Trophoblast cell (in vitro differentiated cells and primary cell): ENCODE measurements at regions not wholly inside any gene's neighbourhood (a gene's known extent, or its start where the extent isn't known, plus 50 kb on each side); places are given as distances from the start of the nearest gene placed in this dataset.

Experiments
- DNase-seq, 2 donors: peaks; one replicate each; pipeline ENCODE4 v3.0.0-alpha.2; 2016
- H2AFZ ChIP-seq: 2 replicates; pipeline ENCODE4 v1.6.1; 2013; ENCODE audit warnings: low read length, moderate library complexity, mild to moderate bottlenecking; ENCODE audit not compliant: insufficient read depth, poor library complexity
- H2AK5ac ChIP-seq: 2 replicates; pipeline ENCODE4 v1.6.1; 2013; ENCODE audit warnings: mild to moderate bottlenecking, low read length
- H2BK120ac ChIP-seq: 2 replicates; pipeline ENCODE4 v1.6.1; 2013; ENCODE audit warnings: low read length, mild to moderate bottlenecking, moderate library complexity; ENCODE audit not compliant: insufficient read depth, poor library complexity
- H2BK12ac ChIP-seq: 2 replicates; pipeline ENCODE4 v1.6.1; 2013; ENCODE audit warnings: mild to moderate bottlenecking, low read length, moderate library complexity
- H2BK5ac ChIP-seq: 2 replicates; pipeline ENCODE4 v1.6.1; 2013; ENCODE audit warnings: low read length, low read depth, moderate library complexity, mild to moderate bottlenecking; ENCODE audit not compliant: poor library complexity
- H3K14ac ChIP-seq: 2 replicates; pipeline ENCODE4 v1.6.1; 2013; ENCODE audit warnings: mild to moderate bottlenecking, low read length
- H3K18ac ChIP-seq: 2 replicates; pipeline ENCODE4 v1.6.1; 2013; ENCODE audit warnings: mild to moderate bottlenecking, low read length
- H3K23ac ChIP-seq: 2 replicates; pipeline ENCODE4 v1.6.1; 2013; ENCODE audit warnings: low read length
- H3K27ac ChIP-seq: 2 replicates; pipeline ENCODE4 v1.5.1; 2013; ENCODE audit warnings: low read depth, mild to moderate bottlenecking, inconsistent platforms, low read length, moderate library complexity
- H3K27me3 ChIP-seq: 2 replicates; pipeline ENCODE4 v1.6.1; 2013; ENCODE audit warnings: inconsistent platforms, mild to moderate bottlenecking, low read length, moderate library complexity; ENCODE audit not compliant: insufficient read depth
- H3K36me3 ChIP-seq, 2 experiments: 1 replicate in 1 of 2; 2 replicates in 1 of 2; pipeline ENCODE4 v1.6.1; 2013; ENCODE audit warnings: low read length in 2 of 2, mild to moderate bottlenecking in 2 of 2, moderate library complexity in 1 of 2; ENCODE audit not compliant: insufficient read depth in 2 of 2, control insufficient read depth in 1 of 2
- H3K4ac ChIP-seq: 2 replicates; pipeline ENCODE4 v1.6.1; 2013; ENCODE audit warnings: low read depth, mild to moderate bottlenecking, low read length, moderate library complexity
- H3K4me1 ChIP-seq, 2 experiments: 1 replicate in 1 of 2; 2 replicates in 1 of 2; pipeline ENCODE4 v1.6.1; 2013; ENCODE audit warnings: low read length in 2 of 2, mild to moderate bottlenecking in 2 of 2, moderate library complexity in 1 of 2; ENCODE audit not compliant: insufficient read depth in 2 of 2, control insufficient read depth in 1 of 2
- H3K4me2 ChIP-seq: 2 replicates; pipeline ENCODE4 v1.6.1; 2013; ENCODE audit warnings: inconsistent platforms, mild to moderate bottlenecking, low read length, moderate library complexity
- H3K4me3 ChIP-seq: 2 replicates; pipeline ENCODE4 v1.5.1; 2013; ENCODE audit warnings: mild to moderate bottlenecking, low read depth, low read length, inconsistent platforms
- H3K79me1 ChIP-seq: one replicate; pipeline ENCODE4 v1.6.1; 2013; ENCODE audit warnings: low read length
- H3K79me2 ChIP-seq: 2 replicates; pipeline ENCODE4 v1.6.1; 2013; ENCODE audit warnings: low read length, mild to moderate bottlenecking; ENCODE audit not compliant: control insufficient read depth, insufficient read depth, poor library complexity
- H3K9ac ChIP-seq: 2 replicates; pipeline ENCODE4 v1.6.1; 2013; ENCODE audit warnings: mild to moderate bottlenecking, low read length
- H3K9me3 ChIP-seq: 2 replicates; pipeline ENCODE4 v1.6.1; 2013; ENCODE audit warnings: low read depth, mild to moderate bottlenecking, control low read depth, inconsistent platforms, low read length; ENCODE audit not compliant: insufficient read depth
- H4K12ac ChIP-seq: 2 replicates; pipeline ENCODE4 v1.6.1; 2013; ENCODE audit warnings: low read depth, mild to moderate bottlenecking, low read length, moderate library complexity
- H4K8ac ChIP-seq: 2 replicates; pipeline ENCODE4 v1.6.1; 2013; ENCODE audit warnings: low read depth, mild to moderate bottlenecking, low read length, moderate library complexity
- H4K91ac ChIP-seq: one replicate; pipeline ENCODE4 v1.6.1; 2013; ENCODE audit warnings: low read depth, mild to moderate bottlenecking, low read length, moderate library complexity
- WGBS: extraction: QIAGEN DNeasy Blood & Tissue Kit; methylation state at CpG from one replicate; pipeline ENCODE4 v1.1.7; 2013; ENCODE audit warnings: missing lambda C conversion rate; ENCODE audit not compliant: insufficient read length, insufficient coverage; ENCODE audit errors: extremely low coverage; 5-methylcytosine and 5-hydroxymethylcytosine counted together

- H3K79me1 ChIP-seq = no peaks in the 10 kb centered on the region
- no peak overlapping the region for H4K12ac ChIP-seq
- no peak overlapping the region for H3K9ac ChIP-seq
- no peak overlapping the region for H2BK12ac ChIP-seq
- no peak overlapping the region for H3K18ac ChIP-seq
- no peak overlapping the region for H3K23ac ChIP-seq
- no peak overlapping the region for H4K8ac ChIP-seq
- H2BK5ac ChIP-seq = no peak overlapping the region
- no peak overlapping the region for H2AFZ ChIP-seq
- H2AK5ac ChIP-seq = no peak overlapping the region
- no peak overlapping the region for H2BK120ac ChIP-seq
- no peak overlapping the region for H3K4me2 ChIP-seq
- WGBS = no CpG with 5 or more reads among the region's 1 CpG
- no peak overlapping the region for H3K27ac ChIP-seq
- no peak overlapping the region for H3K4ac ChIP-seq
- no peaks in the 10 kb centered on the region for H3K36me3 ChIP-seq
- H3K79me2 ChIP-seq = no peaks in the 10 kb centered on the region
- no peak overlapping the region for H4K91ac ChIP-seq
- DNase-seq = no peak
- H3K27me3 ChIP-seq = no peaks in the 10 kb centered on the region
- no peak overlapping the region for H3K14ac ChIP-seq
- no peaks in the 10 kb centered on the region for H3K9me3 ChIP-seq
- no peaks in the 10 kb centered on the region for H3K4me1 ChIP-seq
- H3K4me3 ChIP-seq = no peak overlapping the region
Measured at GRCh38 chr12:102687523-102687922, 207.2 kb upstream of the IGF1 start.

- no peaks in the 10 kb centered on the region for H3K9me3 ChIP-seq
- H3K27me3 ChIP-seq = no peaks in the 10 kb centered on the region
- H2AFZ ChIP-seq = no peak overlapping the region
- H2BK120ac ChIP-seq = no peak overlapping the region
- H3K9ac ChIP-seq = no peak overlapping the region
- H4K8ac ChIP-seq = no peak overlapping the region
- no peak overlapping the region for H3K14ac ChIP-seq
- H2BK5ac ChIP-seq = no peak overlapping the region
- DNase-seq = no peak
- H3K23ac ChIP-seq = no peak overlapping the region
- no peak overlapping the region for H4K12ac ChIP-seq
- no peak overlapping the region for H2AK5ac ChIP-seq
- H3K4me2 ChIP-seq = no peak overlapping the region
- H3K4me1 ChIP-seq = no peaks in the 10 kb centered on the region
- no peak overlapping the region for H2BK12ac ChIP-seq
- H3K27ac ChIP-seq = no peak overlapping the region
- H3K4ac ChIP-seq = no peak overlapping the region
- H3K4me3 ChIP-seq = no peak overlapping the region
- no peak overlapping the region for H3K18ac ChIP-seq
- H3K79me2 ChIP-seq = no peaks in the 10 kb centered on the region
- WGBS = no CpG with 5 or more reads among the region's 4 CpGs
- H3K36me3 ChIP-seq = no peaks in the 10 kb centered on the region
- no peak overlapping the region for H4K91ac ChIP-seq
- H3K79me1 ChIP-seq = no peaks in the 10 kb centered on the region
Measured at GRCh38 chr12:102685841-102686240, 205.5 kb upstream of the IGF1 start.

- no peaks in the 10 kb centered on the region for H3K36me3 ChIP-seq
- H4K91ac ChIP-seq = no peak overlapping the region
- H3K79me1 ChIP-seq = no peaks in the 10 kb centered on the region
- no peak overlapping the region for H3K14ac ChIP-seq
- no peaks in the 10 kb centered on the region for H3K79me2 ChIP-seq
- no peak overlapping the region for H3K4me3 ChIP-seq
- H4K12ac ChIP-seq = no peak overlapping the region
- no peak overlapping the region for H3K27ac ChIP-seq
- H3K4ac ChIP-seq = no peak overlapping the region
- no peaks in the 10 kb centered on the region for H3K27me3 ChIP-seq
- H4K8ac ChIP-seq = no peak overlapping the region
- H3K9ac ChIP-seq = no peak overlapping the region
- no peak overlapping the region for H2AK5ac ChIP-seq
- H2BK120ac ChIP-seq = no peak overlapping the region
- H3K9me3 ChIP-seq = no peaks in the 10 kb centered on the region
- no peak overlapping the region for H3K4me2 ChIP-seq
- H2BK12ac ChIP-seq = no peak overlapping the region
- no peak overlapping the region for H3K18ac ChIP-seq
- DNase-seq = no peak
- H2BK5ac ChIP-seq = no peak overlapping the region
- WGBS = no CpG with 5 or more reads among the region's 2 CpGs
- no peaks in the 10 kb centered on the region for H3K4me1 ChIP-seq
- no peak overlapping the region for H3K23ac ChIP-seq
- H2AFZ ChIP-seq = no peak overlapping the region
Measured at GRCh38 chr12:102685172-102685571, 204.8 kb upstream of the IGF1 start.

DNA sequence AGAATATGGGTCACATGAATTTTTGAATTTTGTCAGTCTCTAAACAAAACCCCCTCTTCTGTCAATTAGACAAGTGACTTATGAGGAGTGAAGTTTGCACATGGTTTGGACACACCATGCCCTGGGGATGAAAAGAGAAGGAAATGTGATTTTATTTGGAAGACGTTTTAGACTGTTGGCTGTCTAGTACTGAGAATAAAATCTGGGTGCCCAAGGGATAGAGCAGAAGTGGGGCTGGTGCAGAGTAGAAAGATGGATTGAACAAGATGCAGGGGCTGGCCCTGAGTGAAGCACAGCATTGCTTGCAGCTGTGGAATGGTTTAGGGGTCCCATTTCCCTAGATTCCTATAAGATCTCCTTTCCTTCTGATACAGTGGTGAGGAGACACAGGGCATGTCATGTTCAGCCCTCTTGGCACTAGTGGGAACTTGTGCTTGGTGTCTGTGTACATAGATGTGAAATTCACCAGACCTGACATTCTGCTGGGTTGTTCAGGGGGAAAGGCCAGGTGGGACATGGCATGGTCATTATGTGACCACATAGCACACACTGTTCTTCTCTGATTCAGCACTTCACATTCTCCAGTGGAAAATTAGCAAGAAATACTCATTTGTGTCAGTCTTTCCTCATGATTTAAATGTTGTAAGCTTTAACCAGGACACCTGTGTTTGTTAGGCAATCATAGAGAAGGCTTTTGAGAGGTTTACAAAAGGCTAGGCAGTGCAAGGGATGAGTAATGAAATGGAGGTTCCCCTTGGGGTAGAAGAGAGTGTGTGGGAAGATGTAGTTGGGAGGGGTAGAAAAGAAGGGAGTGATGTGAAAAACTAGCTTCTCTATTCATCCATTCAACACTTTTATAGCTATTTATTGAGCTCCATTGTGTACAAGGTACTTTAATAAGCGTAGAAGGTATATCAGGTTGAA lies 202.3 kb upstream of the IGF1 start:
- H2BK5ac ChIP-seq = no peak overlapping the region
- no peaks in the 10 kb centered on the region for H3K4me1 ChIP-seq
- H3K27me3 ChIP-seq = no peaks in the 10 kb centered on the region
- H3K79me1 ChIP-seq = no peaks in the 10 kb centered on the region
- no peak overlapping the region for H3K18ac ChIP-seq
- H2AK5ac ChIP-seq = no peak overlapping the region
- H4K12ac ChIP-seq = no peak overlapping the region
- H3K14ac ChIP-seq = no peak overlapping the region
- H3K4ac ChIP-seq = no peak overlapping the region
- DNase-seq = no peak
- no peak overlapping the region for H3K4me3 ChIP-seq
- no peak overlapping the region for H2BK12ac ChIP-seq
- no peak overlapping the region for H3K4me2 ChIP-seq
- WGBS = no CpG with 5 or more reads among the region's 2 CpGs
- H3K9me3 ChIP-seq = no peaks in the 10 kb centered on the region
- no peak overlapping the region for H3K9ac ChIP-seq
- no peaks in the 10 kb centered on the region for H3K36me3 ChIP-seq
- H2BK120ac ChIP-seq = no peak overlapping the region
- H2AFZ ChIP-seq = no peak overlapping the region
- H3K27ac ChIP-seq = no peak overlapping the region
- no peak overlapping the region for H4K8ac ChIP-seq
- no peaks in the 10 kb centered on the region for H3K79me2 ChIP-seq
- H4K91ac ChIP-seq = no peak overlapping the region
- no peak overlapping the region for H3K23ac ChIP-seq
